Upper lobe of right lung (tissue), 1 donor: ENCODE measurements at regions not wholly inside any gene's neighbourhood (a gene's known extent, or its start where the extent isn't known, plus 50 kb on each side); places are given as distances from the start of the nearest gene placed in this dataset.

Experiments used
- ATAC-seq: fragments of 200-7000 bp; cut with Tn5 transposase; one replicate; pipeline ENCODE4 v1.9.1; 2020; ENCODE audit warnings: mild to moderate bottlenecking, moderate library complexity
- DNase-seq: peaks from one replicate; pipeline ENCODE4 v3.0.0-alpha.2; 2020
- H3K27ac ChIP-seq: fragments of 200-600 bp; one replicate; pipeline ENCODE4 v1.8.0; 2022
- H3K27me3 ChIP-seq: fragments of 200-600 bp; one replicate; pipeline ENCODE4 v1.8.0; 2022; ENCODE audit warnings: mild to moderate bottlenecking
- H3K36me3 ChIP-seq: fragments of 200-600 bp; one replicate; pipeline ENCODE4 v1.8.0; 2022
- H3K4me1 ChIP-seq: fragments of 200-600 bp; one replicate; pipeline ENCODE4 v1.8.0; 2022
- H3K4me3 ChIP-seq: fragments of 200-600 bp; one replicate; pipeline ENCODE4 v1.8.0; 2022; ENCODE audit warnings: mild to moderate bottlenecking
- H3K9me3 ChIP-seq: fragments of 200-600 bp; one replicate; pipeline ENCODE4 v1.8.0; 2022
- CTCF ChIP-seq: fragments of 200-600 bp; IDR thresholded peaks from one replicate; pipeline ENCODE4 v1.8.0; 2022; ENCODE audit warnings: antibody characterized with exemption
- intact Hi-C: fragments of 100-400 bp; cut with DNase I; formaldehyde crosslinking; loops from one replicate; pipeline ENCODE4 v1.11.0; 2022
- donor health status: DM: no; HTN: yes; CAD: no; lungs with severe emphysema.

GRCh38 chr3:139757448-139758030 is 79.8 kb upstream of the NMNAT3 start:
- H3K9me3 ChIP-seq, result no peaks in the 10 kb centered on the region
- H3K4me3 ChIP-seq, result no peak overlapping the region
- no peak overlapping the region for H3K27ac ChIP-seq
- ATAC-seq (no peak), DNase-seq (no peak)
- no peaks in the 10 kb centered on the region for H3K27me3 ChIP-seq
- intact Hi-C loops, result no loop called here
- no peaks in the 10 kb centered on the region for H3K36me3 ChIP-seq
- TF ChIP-seq CTCF, result no peak
- no peaks in the 10 kb centered on the region for H3K4me1 ChIP-seq

DNA sequence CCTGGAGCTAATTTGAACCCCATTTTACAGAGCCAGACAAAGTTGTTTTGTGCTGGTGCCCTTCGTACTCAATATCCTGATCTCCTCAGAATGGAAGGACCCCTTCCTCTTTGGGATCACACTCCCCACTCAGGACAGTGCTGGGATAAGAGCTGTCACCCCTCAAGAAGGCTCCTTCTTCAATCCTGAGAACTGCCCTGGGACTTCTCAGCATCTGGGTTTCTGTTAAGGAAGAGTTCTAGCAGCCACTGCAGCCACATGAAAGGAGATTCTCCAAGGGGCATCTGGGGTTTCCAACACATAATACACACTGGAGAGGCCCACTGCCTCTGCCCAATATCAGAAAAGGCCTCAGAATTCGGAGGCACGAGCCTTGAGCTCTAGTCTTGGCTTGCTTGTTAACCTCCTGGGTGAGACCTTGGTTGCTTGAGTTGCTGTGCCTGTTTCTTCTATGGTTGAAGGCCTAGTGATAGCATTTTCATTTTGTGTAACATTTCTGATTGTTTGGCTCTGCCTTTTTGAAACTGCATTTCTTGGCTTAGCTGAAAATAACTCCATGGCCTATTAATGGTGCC is 78.8 kb upstream of the NMNAT3 start:
- intact Hi-C loops, result no loop called here
- no peak for DNase-seq
- no peak for ATAC-seq
- no peak for TF ChIP-seq CTCF
- no peaks in the 10 kb centered on the region for H3K27me3 ChIP-seq
- H3K4me1 ChIP-seq, result no peaks in the 10 kb centered on the region
- H3K27ac ChIP-seq, result no peak overlapping the region
- H3K36me3 ChIP-seq, result no peaks in the 10 kb centered on the region
- no peaks in the 10 kb centered on the region for H3K9me3 ChIP-seq
- no peak overlapping the region for H3K4me3 ChIP-seq

GRCh38 chr3:139755551-139755950 is 77.8 kb upstream of the NMNAT3 start:
- Histone ChIP-seq H3K4me1 (no peaks in the 10 kb centered on the region), H3K27me3 (no peaks in the 10 kb centered on the region), H3K4me3 (no peak overlapping the region), H3K36me3 (no peaks in the 10 kb centered on the region), H3K27ac (no peak overlapping the region), H3K9me3 (no peaks in the 10 kb centered on the region)
- intact Hi-C loops, result no loop called here
- no peak for ATAC-seq
- no peak for TF ChIP-seq CTCF
- no peak for DNase-seq

GRCh38 chr3:139751789-139752188 is 74.0 kb upstream of the NMNAT3 start:
- intact Hi-C loops, result no loop called here
- ATAC-seq, result no peak
- H3K36me3 ChIP-seq, result no peaks in the 10 kb centered on the region
- no peaks in the 10 kb centered on the region for H3K27me3 ChIP-seq
- DNase-seq, result no peak
- peaks cover 6% of the 10 kb centered on the region for H3K9me3 ChIP-seq
- no peak overlapping the region for H3K27ac ChIP-seq
- H3K4me1 ChIP-seq, result no peaks in the 10 kb centered on the region
- no peak overlapping the region for H3K4me3 ChIP-seq
- no peak for TF ChIP-seq CTCF

DNA sequence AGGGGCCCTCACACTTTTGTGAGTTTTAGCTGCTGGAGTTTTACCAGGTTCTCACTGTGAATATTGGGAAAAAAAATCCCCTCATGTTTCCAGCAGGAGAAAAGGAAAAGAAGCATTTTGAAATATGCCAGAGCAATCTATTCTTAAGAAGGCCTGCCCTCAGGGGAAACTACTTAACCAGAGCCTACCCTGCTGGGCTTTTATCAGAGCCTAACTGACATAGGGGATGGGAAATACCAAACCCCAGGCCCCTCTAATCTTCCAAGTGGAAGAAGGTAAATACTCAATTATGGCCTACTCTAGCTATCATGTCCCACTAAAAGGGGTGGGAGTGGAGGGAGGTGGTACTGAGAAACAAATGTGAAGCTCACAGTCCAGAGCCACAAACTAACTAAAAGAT is 68.7 kb upstream of the NMNAT3 start:
- Histone ChIP-seq H3K4me1 (no peaks in the 10 kb centered on the region), H3K27me3 (no peaks in the 10 kb centered on the region), H3K27ac (no peak overlapping the region), H3K4me3 (no peak overlapping the region), H3K36me3 (no peaks in the 10 kb centered on the region), H3K9me3 (peaks cover 6% of the 10 kb centered on the region)
- intact Hi-C loops, result no loop called here
- ATAC-seq, result no peak
- no peak for DNase-seq
- no peak for TF ChIP-seq CTCF

- ATAC-seq (no peak), DNase-seq (no peak)
- Histone ChIP-seq H3K27me3 (no peaks in the 10 kb centered on the region), H3K27ac (no peak overlapping the region), H3K36me3 (no peaks in the 10 kb centered on the region), H3K4me1 (no peaks in the 10 kb centered on the region), H3K9me3 (peaks cover 6% of the 10 kb centered on the region), H3K4me3 (no peak overlapping the region)
- TF ChIP-seq CTCF, result no peak
- intact Hi-C loops, result no loop called here
These were observed 68.1 kb upstream of the NMNAT3 start for GRCh38 chr3:139745831-139746230.
